ENCODE measurements at regions not wholly inside any gene's neighbourhood (a gene's known extent, or its start where the extent isn't known, plus 50 kb on each side); places are given as distances from the start of the nearest gene placed in this dataset.

DNA sequence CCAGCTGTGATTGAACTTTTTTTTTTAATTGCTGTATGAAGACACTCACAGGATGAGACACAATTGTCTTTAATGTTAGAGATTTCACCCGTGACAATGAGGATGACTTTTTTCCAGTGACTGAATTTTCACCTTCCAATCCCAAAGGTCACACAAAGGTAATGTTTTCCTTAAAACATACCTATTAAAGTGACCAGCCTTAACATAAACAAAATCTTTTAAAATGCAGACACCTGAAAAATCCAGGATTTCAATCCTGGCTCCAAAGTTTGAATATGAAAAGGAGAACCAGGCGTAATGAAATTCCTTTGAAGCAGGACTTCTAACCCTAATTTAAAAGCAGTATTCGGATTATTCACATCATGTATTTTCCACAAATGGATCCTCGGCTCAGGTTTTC, 647.7 kb downstream of the GATA3 start:
- no peak overlapping the region for H3K4me3 ChIP-seq (replicated peaks; ENCODE audit: low read depth, low read length)
- DNase-seq (ENCODE audit: low read depth) = no peak
- TF ChIP-seq, protein P1, sequence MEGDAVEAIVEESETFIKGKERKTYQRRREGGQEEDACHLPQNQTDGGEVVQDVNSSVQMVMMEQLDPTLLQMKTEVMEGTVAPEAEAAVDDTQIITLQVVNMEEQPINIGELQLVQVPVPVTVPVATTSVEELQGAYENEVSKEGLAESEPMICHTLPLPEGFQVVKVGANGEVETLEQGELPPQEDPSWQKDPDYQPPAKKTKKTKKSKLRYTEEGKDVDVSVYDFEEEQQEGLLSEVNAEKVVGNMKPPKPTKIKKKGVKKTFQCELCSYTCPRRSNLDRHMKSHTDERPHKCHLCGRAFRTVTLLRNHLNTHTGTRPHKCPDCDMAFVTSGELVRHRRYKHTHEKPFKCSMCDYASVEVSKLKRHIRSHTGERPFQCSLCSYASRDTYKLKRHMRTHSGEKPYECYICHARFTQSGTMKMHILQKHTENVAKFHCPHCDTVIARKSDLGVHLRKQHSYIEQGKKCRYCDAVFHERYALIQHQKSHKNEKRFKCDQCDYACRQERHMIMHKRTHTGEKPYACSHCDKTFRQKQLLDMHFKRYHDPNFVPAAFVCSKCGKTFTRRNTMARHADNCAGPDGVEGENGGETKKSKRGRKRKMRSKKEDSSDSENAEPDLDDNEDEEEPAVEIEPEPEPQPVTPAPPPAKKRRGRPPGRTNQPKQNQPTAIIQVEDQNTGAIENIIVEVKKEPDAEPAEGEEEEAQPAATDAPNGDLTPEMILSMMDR (IDR thresholded peaks at IDR 0.05; ENCODE audit: low read length, missing control alignments) = no peak

GRCh38 chr10:8705415-8705814, 650.9 kb downstream of the GATA3 start:
- no peak for DNase-seq (ENCODE audit: low read depth)
- H3K4me3 ChIP-seq (replicated peaks; ENCODE audit: low read depth, low read length) = no peak overlapping the region
- TF ChIP-seq, protein P1 (IDR thresholded peaks at IDR 0.05; ENCODE audit: low read length, missing control alignments) = no peak

DNA sequence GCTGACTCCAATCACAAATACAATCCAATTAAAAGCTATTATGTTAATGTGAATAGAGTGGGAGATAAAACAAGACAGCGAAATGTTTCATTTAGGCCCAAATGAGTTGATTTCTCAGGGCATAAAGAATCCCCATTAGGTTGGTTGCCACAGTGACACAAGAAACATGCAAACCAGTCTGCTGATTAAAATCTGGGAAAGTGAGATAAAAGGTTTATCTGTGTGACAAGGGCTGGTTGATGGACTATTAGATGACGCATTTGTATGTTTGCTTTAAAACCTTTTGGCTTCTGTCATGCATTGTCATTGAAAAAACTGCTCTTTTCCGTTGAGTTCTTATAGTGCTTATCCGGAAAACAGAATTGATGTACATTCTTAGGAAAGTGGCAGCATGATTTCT, 658.2 kb downstream of the GATA3 start:
- TF ChIP-seq, protein P1 (IDR thresholded peaks at IDR 0.05; ENCODE audit: low read length, missing control alignments) = no peak
- no peak overlapping the region for H3K4me3 ChIP-seq (replicated peaks; ENCODE audit: low read depth, low read length)
- DNase-seq (ENCODE audit: low read depth) = no peak

GRCh38 chr10:8719971-8720370, 665.5 kb downstream of the GATA3 start:
- TF ChIP-seq, protein P1 (IDR thresholded peaks at IDR 0.05; ENCODE audit: low read length, missing control alignments) = no peak
- no peak for DNase-seq (ENCODE audit: low read depth)
- H3K4me3 ChIP-seq (replicated peaks; ENCODE audit: low read depth, low read length) = no peak overlapping the region

- no peak for DNase-seq (ENCODE audit: low read depth)
- TF ChIP-seq, protein P1 (IDR thresholded peaks at IDR 0.05; ENCODE audit: low read length, missing control alignments) = no peak
Observed at GRCh38 chr10:8721650-8722049, 667.2 kb downstream of the GATA3 start.

GRCh38 chr10:8722835-8723234, 668.3 kb downstream of the GATA3 start:
- TF ChIP-seq, protein P1 (IDR thresholded peaks at IDR 0.05; ENCODE audit: low read length, missing control alignments) = no peak
- no peak for DNase-seq (ENCODE audit: low read depth)
- H3K4me3 ChIP-seq (replicated peaks; ENCODE audit: low read depth, low read length) = no peak overlapping the region

More at GRCh38 chr10:8721650-8722049, 667.2 kb downstream of the GATA3 start:
- H3K4me3 ChIP-seq (replicated peaks; ENCODE audit: low read depth, low read length) = no peak overlapping the region

DNA sequence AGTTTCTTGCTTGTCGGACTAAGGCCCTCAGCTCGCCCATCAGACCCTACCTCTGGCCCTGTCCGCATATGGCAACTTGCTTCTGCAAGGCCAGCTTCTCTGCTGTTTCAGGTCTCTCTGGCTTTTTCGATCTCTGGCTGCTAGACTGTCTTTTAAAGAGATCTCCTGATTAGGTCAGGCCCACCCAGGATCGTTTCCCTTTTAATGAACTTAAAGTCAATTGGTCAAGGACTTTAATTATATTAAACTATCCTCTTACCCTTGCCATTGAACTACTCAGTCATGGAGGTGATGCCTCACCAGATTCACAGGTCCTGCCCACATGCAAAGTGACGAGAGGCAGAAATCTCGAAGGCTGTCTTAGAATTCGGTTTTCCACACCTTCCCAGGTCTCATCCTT, 670.9 kb downstream of the GATA3 start:
- DNase-seq (ENCODE audit: low read depth) = no peak
- no peak overlapping the region for H3K4me3 ChIP-seq (replicated peaks; ENCODE audit: low read depth, low read length)
- TF ChIP-seq, protein P1 (IDR thresholded peaks at IDR 0.05; ENCODE audit: low read length, missing control alignments) = no peak
